HG03521 (cell line): ENCODE measurements at regions not wholly inside any gene's neighbourhood (a gene's known extent, or its start where the extent isn't known, plus 50 kb on each side); places are given as distances from the start of the nearest gene placed in this dataset.
A peak's percentile ranks its signal among the peaks of the same experiment; 100 is the strongest.
"Not testable (repeated sequence)": the region's sequence is repeated elsewhere in the genome, so short reads cannot be mapped to it uniquely, and the experiment has no call there.

Source experiments
- ATAC-seq: cut with Tn5 transposase; IDR thresholded peaks from one replicate; pipeline ENCODE4 v1.9.1; 2021; ENCODE audit warnings: mild to moderate bottlenecking, moderate library complexity; ENCODE audit not compliant: unreplicated experiment

DNA sequence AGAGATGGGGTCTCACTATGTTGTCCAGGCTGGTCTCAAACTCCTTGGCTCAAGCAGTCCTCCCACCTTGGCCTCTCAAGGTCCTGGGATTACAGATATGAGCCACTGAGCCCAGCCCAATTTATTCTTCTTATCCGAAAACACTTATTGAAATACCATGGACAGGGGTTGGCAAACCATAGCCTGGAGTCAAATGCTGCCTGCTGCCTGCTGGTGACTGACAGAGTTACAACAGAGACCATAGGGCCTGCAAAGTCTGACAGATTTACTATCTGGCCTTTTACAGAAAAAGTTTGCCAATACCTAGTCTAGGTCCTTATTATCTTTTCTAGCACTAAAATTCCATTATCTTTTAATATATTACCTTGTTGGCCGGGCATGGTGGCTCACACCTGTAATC lies 87.1 kb upstream of the ZNF281 start:
- ATAC-seq, result no peak

- no peak for ATAC-seq
These were observed 86.1 kb upstream of the ZNF281 start for GRCh38 chr1:200495901-200496300.

- no peak for ATAC-seq
These were observed 83.5 kb upstream of the ZNF281 start for GRCh38 chr1:200493344-200493743.

DNA sequence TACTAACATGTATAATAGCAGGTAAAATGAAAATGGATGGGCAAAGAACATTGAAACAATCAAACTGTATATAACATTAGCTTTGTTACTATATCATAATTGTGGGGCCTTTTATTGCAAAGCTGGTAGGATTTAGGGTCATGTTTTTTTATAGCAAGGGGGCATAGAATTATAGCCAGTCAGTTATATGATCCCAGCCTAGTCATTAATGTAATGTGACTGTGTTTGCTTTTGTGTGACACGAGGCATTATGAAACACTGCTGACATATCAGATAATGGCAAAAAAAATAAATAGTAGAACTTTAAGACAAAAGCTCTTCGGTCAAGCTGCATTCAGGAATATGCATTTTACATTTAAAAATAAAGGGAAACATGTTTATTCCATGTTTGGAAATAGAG lies 81.3 kb upstream of the ZNF281 start:
- no peak for ATAC-seq

GRCh38 chr1:200490183-200490582 lies 80.3 kb upstream of the ZNF281 start:
- no peak for ATAC-seq

- ATAC-seq, result peak; percentile 68
These were observed 78.7 kb upstream of the ZNF281 start for GRCh38 chr1:200488375-200489165.

- ATAC-seq, result no peak
These were observed 77.8 kb upstream of the ZNF281 start for GRCh38 chr1:200487650-200488049.

GRCh38 chr1:200486634-200487033 lies 76.8 kb upstream of the ZNF281 start:
- no peak for ATAC-seq

DNA sequence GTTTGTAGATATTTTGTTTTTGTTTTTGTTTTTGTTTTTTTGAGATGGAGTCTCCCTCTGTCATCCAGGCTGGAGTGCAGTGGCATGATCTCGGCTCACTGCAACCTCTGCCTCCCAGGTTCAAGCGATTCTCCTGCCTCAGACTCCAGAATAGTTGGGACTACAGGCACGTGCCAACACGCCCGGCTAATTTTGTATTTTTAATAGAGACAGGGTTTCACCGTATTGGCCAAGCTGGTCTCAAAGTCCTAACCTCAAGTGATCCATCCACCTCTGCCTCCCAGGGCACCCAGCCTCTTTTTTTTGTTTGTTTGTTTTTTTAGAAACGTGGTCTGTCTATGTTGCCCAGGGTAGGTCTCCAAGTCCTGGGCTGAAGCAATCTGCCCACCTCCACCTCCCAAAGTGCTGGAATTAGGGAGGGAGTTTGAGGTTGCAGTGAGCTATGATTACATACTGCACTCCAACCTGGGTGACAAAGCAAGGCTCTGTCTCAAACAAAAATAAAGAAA lies 74.7 kb upstream of the ZNF281 start:
- not testable (repeated sequence) for ATAC-seq

DNA sequence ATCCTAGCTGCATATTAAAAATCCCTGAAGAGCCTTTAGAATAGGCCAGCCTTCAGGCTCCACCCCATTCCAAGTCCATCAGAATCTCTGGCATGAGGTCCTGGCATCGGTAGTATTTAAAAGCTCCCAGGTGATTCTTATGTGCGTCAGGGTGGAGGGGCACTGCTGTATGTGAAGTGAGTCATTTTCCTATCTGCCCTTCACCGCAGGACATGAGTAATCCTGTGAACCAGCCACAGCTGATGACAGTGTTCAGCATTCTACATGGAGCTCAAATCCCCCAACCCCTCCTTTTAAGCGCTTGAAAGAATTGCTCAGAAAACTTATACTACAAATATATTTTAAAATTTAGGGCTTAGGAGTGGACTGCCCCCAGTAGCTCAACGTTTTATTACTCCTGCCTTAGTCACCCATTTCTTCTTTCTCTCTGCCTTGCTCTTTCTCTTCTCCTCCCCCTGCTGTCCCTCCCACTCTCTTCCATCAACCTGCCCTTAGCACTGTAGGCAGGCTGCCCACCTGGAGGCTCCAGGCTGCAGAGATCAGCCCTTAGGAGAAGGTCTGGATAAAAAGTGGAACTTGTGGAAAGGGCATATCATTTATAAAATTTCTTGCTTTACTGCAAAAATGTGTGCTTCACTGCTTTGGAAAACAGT lies 73.8 kb upstream of the ZNF281 start:
- ATAC-seq, result peak; percentile 97

GRCh38 chr1:200480964-200481363 lies 71.1 kb upstream of the ZNF281 start:
- no peak for ATAC-seq

DNA sequence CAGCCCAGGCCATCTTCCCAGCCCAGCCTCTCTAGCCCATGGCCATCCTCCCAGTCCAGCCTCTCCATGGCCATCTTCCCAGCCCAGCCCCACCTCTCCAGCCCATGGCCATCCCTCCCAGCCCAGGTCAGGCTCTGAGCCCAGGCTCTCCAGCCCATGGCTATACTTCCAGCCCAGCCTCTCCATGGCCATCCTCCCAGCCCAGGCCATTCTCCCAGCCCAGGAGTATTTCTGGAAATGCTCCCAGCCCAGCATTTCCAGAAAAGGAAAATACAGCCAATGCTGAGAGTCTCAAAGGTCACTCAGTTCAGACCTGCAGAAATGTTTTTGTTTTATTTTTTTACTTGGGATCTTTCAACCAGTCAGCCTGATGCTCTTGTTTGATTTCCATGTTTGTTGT lies 70.0 kb upstream of the ZNF281 start:
- no peak for ATAC-seq

- no peak for ATAC-seq
These were observed 69.2 kb upstream of the ZNF281 start for GRCh38 chr1:200478945-200479558.

- ATAC-seq, result no peak
These were observed 68.4 kb upstream of the ZNF281 start for GRCh38 chr1:200478239-200478623.

GRCh38 chr1:200474633-200475032 lies 64.8 kb upstream of the ZNF281 start:
- ATAC-seq, result no peak

GRCh38 chr1:200473698-200474371 lies 64.0 kb upstream of the ZNF281 start:
- ATAC-seq, result peak; percentile 66

- ATAC-seq, result no peak
These were observed 61.9 kb upstream of the ZNF281 start for GRCh38 chr1:200471739-200472138.

- no peak for ATAC-seq
These were observed 58.6 kb upstream of the ZNF281 start for GRCh38 chr1:200468264-200469001.

DNA sequence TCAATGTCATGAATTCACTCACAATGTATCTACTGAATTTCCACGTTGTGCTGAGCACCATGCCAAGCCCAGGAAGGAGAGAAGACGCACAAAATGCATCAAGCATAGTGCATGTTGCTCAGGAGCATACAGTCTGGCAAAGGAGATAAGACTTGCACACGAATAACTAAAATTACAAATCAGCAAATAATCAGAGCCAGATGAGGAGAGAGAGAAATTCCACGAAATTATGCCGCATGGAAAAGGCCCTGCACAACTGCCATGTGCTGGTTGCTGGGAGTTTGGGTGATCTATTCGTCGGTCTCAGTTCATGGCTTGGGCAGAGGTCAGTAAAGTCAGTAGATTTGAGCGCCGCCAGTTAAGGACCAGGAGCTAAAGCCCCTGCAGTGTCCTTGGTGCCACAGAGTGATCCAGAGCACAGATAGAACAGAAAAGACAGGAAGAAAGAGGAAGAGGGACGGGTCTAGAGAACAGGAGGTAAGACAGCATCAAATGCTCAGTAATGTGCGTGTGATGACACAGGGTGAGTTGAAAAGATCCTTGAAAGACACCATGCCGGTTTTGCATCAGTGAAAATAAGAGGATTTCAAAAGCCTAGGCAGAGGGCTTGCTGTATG lies 55.1 kb upstream of the ZNF281 start:
- no peak for ATAC-seq
